C1 segment of cervical spinal cord (tissue), 14 donors: ENCODE measurements at regions not wholly inside any gene's neighbourhood (a gene's known extent, or its start where the extent isn't known, plus 50 kb on each side); places are given as distances from the start of the nearest gene placed in this dataset.

Source experiments
- DNase-seq, 14 donors: peaks; one replicate each; lab custom pipeline; 2025; lab: John Stamatoyannopoulos, UW

GRCh38 chr7:46580766-46581165, 659.7 kb upstream of the IGFBP3 start:
- DNase-seq: no peak

DNA sequence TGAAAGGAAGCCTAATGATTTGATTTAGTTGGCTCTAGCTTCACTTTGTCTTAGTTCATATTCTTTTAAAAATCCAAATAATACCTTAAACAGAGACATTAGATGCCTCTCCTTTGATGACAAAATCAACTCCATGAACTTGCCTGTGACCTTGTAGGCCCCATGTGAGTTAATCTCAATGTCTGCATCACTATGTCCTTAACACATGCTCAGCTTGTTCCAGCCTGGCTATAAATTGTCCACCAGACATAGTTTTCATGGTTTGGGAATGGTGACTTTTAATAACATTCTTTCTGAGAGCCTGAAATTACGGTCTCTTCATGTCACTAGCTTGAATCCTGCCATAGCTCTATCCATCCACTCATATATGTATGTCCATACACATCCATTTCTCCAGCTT, 656.3 kb upstream of the IGFBP3 start:
- DNase-seq: no peak

- DNase-seq: no peak
Observed at GRCh38 chr7:46576950-46577349, 655.9 kb upstream of the IGFBP3 start.

DNA sequence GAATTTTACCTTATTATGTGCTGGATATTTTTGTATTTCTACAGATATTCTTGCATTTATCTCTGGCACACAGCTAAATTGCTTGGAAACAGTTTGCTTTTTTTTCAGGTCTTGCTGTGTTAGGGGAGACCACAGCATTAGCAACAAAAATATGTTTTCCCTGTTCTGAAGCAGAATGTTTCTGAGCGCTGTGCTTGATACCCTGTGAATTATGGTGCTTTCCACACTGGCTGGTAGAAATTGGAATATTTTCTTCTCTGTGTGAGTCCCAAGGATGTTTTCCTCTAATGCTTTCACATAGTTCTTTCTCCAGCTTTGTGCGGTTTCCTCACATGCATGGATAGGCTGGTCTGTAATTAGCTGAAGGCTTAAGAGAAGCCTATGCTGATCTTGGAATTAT, 651.6 kb upstream of the IGFBP3 start:
- DNase-seq: no peak

- DNase-seq: no peak
Observed at GRCh38 chr7:46571996-46572395, 650.9 kb upstream of the IGFBP3 start.

DNA sequence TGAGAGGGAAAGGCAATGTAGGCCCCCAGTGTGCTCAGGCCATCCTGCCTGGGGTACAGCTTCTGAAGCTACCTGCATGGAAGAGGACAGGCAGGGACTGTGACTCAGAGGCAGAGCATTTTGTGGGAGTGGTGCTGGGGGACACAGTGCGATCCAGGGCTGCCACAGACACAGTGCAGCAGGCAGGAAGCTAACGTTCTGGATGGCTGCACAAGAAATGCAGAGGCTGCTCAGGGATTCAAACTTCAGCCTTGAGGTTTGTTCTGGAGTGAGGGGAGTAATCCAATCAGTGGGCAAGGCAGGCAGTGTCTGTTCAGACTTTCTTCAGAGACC, 648.0 kb upstream of the IGFBP3 start:
- DNase-seq: no peak

DNA sequence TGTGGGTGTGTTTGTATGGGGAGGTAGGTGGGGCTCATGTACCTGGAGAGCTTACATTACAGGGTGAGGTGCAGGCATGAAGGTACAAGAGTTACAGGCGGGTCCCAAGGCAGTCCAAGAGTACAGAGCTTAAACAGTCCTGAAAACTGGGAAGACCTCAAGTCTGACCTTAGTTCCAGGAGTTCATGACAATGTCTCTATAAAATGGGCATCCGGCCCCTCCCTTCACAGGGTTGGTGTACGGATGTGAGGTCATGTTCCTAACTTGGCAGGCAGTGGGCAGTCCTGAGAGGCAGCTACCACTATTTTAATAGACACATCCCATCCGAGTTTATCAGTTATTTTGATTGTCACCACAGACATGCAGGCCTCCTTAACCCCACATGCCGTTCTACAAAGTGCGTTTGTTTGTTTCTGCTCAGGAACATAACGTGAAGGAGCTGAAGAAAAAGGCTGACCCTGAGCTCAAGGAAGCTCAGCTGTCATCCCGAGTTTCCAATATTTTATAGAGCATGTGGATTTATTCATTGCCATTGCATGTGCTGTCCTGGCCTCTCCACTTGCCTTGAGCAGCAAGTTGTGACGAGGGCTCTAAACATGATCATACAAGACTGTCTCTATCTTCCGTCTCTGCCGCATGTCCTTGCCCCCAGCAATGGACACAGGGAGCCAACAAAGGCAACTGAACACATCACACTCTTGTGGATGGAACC, 647.5 kb upstream of the IGFBP3 start:
- no peak for DNase-seq

- no peak for DNase-seq
Observed at GRCh38 chr7:46567858-46568257, 646.8 kb upstream of the IGFBP3 start.

DNA sequence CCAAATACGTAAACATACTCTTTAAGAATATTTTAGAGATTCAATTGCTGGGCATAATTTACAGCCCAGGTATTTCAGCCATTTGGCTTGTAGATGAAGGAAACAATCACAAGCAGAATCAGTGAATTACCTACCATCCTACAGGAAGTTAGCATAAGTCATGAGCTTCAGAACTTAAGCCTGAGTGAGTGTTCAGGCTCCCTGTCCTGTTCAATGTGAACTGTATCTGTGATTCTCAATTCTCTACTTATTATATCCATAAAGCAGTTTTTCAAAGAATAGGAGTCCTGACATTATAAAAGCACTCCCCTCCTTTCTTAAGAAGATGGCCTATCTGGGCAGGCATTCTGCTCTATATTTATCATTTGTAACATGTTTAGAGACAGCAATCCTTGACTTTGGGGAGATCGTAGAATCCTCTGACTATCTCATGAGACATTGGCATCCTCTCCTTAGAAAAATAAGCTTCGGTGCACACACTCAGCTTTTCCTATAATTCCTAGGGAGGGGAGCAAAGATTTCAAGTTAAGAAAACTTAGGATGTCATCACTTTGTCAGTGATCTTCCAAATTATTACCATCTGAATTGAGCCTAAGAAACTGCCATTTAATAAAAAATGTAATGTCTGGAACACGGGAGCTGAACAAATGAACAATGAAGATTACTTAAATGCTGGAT, 645.2 kb upstream of the IGFBP3 start:
- no peak for DNase-seq

DNA sequence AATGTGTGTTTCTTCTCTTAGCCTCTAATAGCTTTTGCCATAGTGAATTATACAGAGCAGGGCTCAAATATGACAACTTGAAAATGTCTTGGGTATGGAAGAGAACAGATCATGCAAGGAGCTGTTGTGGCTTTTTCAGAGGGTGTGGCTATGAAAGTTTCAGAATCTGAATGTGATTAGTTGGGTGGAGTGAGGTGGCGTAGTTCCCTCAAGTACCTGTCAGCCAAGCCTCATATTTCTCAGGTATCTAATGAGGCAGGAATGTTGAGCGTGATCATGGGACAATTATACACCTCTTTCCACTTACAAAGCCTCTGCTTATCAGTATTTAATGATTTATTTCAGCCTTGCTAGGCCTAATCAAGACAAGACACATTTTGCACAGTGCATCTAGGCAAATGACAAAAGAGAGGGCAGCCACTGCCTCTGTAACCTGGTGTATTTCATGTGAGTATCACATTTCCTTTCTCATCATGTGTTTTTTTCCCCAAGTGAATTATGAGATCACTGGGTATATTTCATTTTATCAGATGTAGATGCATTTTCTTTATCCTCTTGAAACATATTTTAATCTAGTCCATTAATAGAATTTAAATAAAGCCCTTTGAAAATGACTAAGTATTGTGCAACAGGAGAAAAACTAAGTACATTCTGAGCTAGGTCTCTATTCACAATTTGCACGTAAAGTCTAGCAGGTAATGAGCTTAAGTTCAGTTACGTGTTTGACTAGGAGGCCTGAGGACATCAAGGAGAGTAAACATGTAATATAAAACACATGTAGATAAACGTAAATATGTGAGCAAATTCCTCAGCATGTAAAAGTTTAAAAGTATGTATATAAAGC, 644.4 kb upstream of the IGFBP3 start:
- no peak for DNase-seq

- DNase-seq: no peak
Observed at GRCh38 chr7:46559194-46559832, 638.2 kb upstream of the IGFBP3 start.

GRCh38 chr7:46558482-46559193, 637.6 kb upstream of the IGFBP3 start:
- DNase-seq: no peak

DNA sequence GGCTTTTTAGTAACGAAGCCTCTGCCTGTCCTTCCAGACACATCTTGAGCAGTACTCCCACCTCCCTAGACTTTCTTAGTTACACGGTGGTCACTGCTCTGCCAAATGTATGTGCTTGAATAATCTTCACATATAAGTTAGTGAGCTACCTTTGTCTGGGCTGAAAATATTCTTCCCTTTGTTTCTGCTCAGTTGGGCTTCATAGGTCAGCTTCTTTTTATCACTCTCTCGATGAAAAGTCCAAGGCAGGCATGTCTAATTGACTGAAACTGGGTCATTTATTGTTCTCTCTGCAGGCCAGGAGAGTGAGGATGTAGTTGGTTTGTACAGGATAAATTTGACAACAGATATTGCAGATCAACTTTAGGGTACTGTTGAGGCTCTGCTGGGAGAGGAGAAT, 636.7 kb upstream of the IGFBP3 start:
- no peak for DNase-seq

- no peak for DNase-seq
Observed at GRCh38 chr7:46557295-46557711, 636.2 kb upstream of the IGFBP3 start.

GRCh38 chr7:46554688-46555422, 633.8 kb upstream of the IGFBP3 start:
- no peak for DNase-seq

- DNase-seq: no peak
Observed at GRCh38 chr7:46551603-46552002, 630.5 kb upstream of the IGFBP3 start.

GRCh38 chr7:46550864-46551263, 629.8 kb upstream of the IGFBP3 start:
- no peak for DNase-seq

DNA sequence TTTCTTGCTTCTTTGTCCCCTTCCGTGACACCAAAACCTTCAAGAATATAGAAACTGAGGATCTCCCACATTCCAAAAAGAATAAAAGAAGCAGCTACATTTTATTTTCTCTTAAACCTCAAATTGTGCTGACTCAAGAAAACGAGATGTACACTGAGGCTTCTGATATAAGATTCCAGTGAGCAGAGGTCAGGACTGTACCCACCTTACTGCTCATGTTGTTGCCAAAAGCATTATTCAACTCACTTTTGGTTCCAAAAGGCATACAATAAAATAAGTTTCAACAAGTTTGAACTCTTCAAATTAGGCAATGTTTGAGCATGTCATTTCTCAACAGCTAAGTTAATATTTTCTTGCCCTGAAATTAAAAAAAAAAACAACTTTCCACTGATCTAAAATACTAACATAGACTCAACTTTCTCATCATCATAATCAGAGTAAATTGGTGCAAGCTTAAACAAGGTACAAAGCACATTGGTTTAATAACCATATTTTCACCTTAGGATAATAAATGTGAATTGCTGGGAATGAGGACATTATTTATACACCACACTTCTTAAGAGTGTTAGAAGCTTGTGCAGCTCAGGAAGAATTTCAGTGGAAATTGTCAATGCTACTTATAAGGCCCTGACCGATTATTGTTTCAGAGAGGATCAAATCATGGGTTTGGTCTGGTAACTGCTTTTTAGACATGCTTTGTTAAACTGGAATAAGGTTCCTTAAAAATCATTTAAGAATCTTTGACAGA, 629.0 kb upstream of the IGFBP3 start:
- no peak for DNase-seq

DNA sequence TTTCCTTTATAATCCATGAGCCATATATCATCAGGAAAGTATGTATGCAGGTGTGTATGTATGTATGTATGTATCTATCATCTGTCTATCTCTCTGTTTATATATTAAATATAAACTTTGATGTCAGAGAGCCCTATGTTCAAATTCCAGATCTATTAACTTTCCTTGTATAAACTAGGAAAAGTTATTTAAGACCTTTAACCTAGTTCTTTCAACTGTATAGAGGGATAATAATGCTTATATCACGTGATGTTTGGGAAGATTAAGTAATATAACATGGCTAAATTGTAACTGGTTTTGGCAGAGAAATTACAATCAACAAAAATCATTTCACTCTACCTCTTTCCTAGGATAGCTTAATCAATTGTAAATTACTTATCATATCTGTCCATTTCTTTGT, 628.3 kb upstream of the IGFBP3 start:
- DNase-seq: no peak

GRCh38 chr7:46547044-46547443, 626.0 kb upstream of the IGFBP3 start:
- no peak for DNase-seq
